Prostate gland (tissue), 2 donors: ENCODE measurements at regions not wholly inside any gene's neighbourhood (a gene's known extent, or its start where the extent isn't known, plus 50 kb on each side); places are given as distances from the start of the nearest gene placed in this dataset.

Experiments
- DNase-seq: peaks from one replicate; pipeline ENCODE4 v3.0.0-alpha.2; 2019; ENCODE audit warnings: low spot score
- H3K27ac ChIP-seq, 2 donors: fragments of 200-600 bp; sonication (generic); 2 replicates each; pipeline ENCODE4 v1.5.1; 2017 to 2019
- H3K27me3 ChIP-seq: fragments of 200-600 bp; sonication (generic); replicated peaks from 2 replicates; pipeline ENCODE4 v1.5.1; 2019; ENCODE audit not compliant: insufficient read depth
- H3K36me3 ChIP-seq, 2 donors: fragments of 200-600 bp; sonication (generic); 1 replicate in 1 of 2; 2 replicates in 1 of 2; pipeline versions ENCODE4 v1.5.1 to v1.8.1; 2017 to 2019
- H3K4me1 ChIP-seq: fragments of 200-600 bp; sonication (generic); replicated peaks from 2 replicates; pipeline ENCODE4 v1.5.1; 2019
- H3K4me3 ChIP-seq, 2 donors: fragments of 200-600 bp; sonication (generic); 2 replicates each; pipeline ENCODE4 v1.5.1; 2017 to 2019
- H3K9me3 ChIP-seq: fragments of 200-600 bp; sonication (generic); 2 replicates; pipeline ENCODE4 v1.5.1; 2017
- POLR2A ChIP-seq: fragments of 450-650 bp; IDR thresholded peaks from one replicate; pipeline ENCODE4 v1.6.1; 2016; ENCODE audit warnings: antibody characterized with exemption, mild to moderate bottlenecking
- POLR2AphosphoS5 ChIP-seq: sonication (generic); formaldehyde crosslinking; IDR thresholded peaks from one replicate; pipeline ENCODE4 v1.6.1; 2017; ENCODE audit warnings: antibody characterized with exemption
- WGBS: methylation state at CpG from one replicate; pipeline ENCODE4 v1.1.5; 2018; 5-methylcytosine and 5-hydroxymethylcytosine counted together
- intact Hi-C: fragments of 100-400 bp; cut with DNase I; formaldehyde crosslinking; loops from one replicate; pipeline ENCODE4 v1.14.2; 2022
- TF ChIP-seq, protein P1 (sequence below), 4 experiments: fragments of 200-600 bp in 2 of 4; fragments of 450-650 bp in 2 of 4; sonication (generic) in 2 of 4; IDR thresholded peaks; 1 replicate in 3 of 4; 2 replicates in 1 of 4; pipeline ENCODE4 v1.5.1; 2016 to 2019; ENCODE audit warnings: antibody characterized with exemption in 4 of 4, mild to moderate bottlenecking in 2 of 4, moderate library complexity in 2 of 4

GRCh38 chr19:29397748-29398147, 128.0 kb upstream of the VSTM2B start:
- Histone ChIP-seq H3K4me3 (no peak overlapping the region), H3K9me3 (no peaks in the 10 kb centered on the region), H3K4me1 (no peaks in the 10 kb centered on the region), H3K36me3 (no peaks in the 10 kb centered on the region), H3K27me3 (no peaks in the 10 kb centered on the region), H3K27ac (no peak overlapping the region)
- intact Hi-C loops = no loop called here
- TF ChIP-seq POLR2A = no peak
- no peak for TF ChIP-seq POLR2AphosphoS5
- TF ChIP-seq, protein P1, sequence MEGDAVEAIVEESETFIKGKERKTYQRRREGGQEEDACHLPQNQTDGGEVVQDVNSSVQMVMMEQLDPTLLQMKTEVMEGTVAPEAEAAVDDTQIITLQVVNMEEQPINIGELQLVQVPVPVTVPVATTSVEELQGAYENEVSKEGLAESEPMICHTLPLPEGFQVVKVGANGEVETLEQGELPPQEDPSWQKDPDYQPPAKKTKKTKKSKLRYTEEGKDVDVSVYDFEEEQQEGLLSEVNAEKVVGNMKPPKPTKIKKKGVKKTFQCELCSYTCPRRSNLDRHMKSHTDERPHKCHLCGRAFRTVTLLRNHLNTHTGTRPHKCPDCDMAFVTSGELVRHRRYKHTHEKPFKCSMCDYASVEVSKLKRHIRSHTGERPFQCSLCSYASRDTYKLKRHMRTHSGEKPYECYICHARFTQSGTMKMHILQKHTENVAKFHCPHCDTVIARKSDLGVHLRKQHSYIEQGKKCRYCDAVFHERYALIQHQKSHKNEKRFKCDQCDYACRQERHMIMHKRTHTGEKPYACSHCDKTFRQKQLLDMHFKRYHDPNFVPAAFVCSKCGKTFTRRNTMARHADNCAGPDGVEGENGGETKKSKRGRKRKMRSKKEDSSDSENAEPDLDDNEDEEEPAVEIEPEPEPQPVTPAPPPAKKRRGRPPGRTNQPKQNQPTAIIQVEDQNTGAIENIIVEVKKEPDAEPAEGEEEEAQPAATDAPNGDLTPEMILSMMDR (IDR thresholded peaks at IDR 0.05) = no peak
- 56% methylated on average over 6 of the region's 7 CpGs for WGBS
- DNase-seq = no peak

- Histone ChIP-seq H3K27me3 (no peaks in the 10 kb centered on the region), H3K27ac (no peak overlapping the region), H3K4me3 (no peak overlapping the region), H3K36me3 (no peaks in the 10 kb centered on the region), H3K4me1 (no peaks in the 10 kb centered on the region), H3K9me3 (no peaks in the 10 kb centered on the region)
- 74% methylated on average over 8 of the region's 8 CpGs for WGBS
- no peak for DNase-seq
- intact Hi-C loops = no loop called here
- TF ChIP-seq, protein P1 (IDR thresholded peaks at IDR 0.05) = no peak
- TF ChIP-seq POLR2A (no peak), POLR2AphosphoS5 (no peak)
These were observed 126.0 kb upstream of the VSTM2B start for GRCh38 chr19:29399804-29400203.

DNA sequence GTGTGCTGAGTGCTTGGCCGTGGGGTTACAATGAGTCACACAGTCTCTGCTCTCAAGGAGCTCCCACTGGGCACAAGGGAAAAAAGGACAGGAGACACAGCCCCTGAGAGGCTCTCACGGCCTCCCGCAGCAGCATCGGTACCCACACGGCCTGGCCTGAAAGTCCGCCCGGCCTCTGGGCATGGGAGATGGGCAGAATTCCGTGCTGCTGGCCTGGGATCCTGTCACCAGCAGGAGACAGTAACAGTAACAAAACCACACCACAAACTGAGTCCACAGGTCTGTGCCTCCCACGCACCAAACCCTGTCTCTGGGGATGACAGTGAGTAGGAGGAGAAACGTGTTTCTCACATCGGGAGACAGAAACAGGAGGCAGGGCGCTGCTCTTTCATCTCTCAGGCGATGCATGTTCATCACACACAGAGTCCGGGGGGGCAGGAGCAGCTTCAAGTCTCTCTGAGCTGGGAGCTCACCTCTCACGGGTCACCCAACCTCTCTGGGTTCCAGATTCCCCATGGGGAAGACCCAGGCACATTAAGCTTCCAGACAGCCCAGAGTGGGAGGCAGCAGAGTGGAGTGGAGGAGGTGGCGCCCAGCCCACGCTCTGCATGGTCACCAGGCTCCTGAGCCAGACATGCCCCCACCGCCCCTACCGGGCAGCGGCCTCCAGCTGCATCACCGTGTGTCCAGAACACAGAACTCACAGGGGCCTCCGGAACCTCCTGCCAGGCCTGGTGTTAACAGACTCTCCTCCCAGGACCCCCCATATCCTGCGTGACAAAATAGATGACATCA, 124.7 kb upstream of the VSTM2B start:
- Histone ChIP-seq H3K9me3 (no peaks in the 10 kb centered on the region), H3K4me1 (no peaks in the 10 kb centered on the region), H3K36me3 (no peaks in the 10 kb centered on the region), H3K4me3 (no peak overlapping the region), H3K27ac (no peak overlapping the region), H3K27me3 (no peaks in the 10 kb centered on the region)
- intact Hi-C loops = no loop called here
- DNase-seq = no peak
- 83% methylated on average over 23 of the region's 23 CpGs for WGBS
- TF ChIP-seq, protein P1 (IDR thresholded peaks at IDR 0.05) = no peak
- TF ChIP-seq POLR2A (no peak), POLR2AphosphoS5 (no peak)

DNA sequence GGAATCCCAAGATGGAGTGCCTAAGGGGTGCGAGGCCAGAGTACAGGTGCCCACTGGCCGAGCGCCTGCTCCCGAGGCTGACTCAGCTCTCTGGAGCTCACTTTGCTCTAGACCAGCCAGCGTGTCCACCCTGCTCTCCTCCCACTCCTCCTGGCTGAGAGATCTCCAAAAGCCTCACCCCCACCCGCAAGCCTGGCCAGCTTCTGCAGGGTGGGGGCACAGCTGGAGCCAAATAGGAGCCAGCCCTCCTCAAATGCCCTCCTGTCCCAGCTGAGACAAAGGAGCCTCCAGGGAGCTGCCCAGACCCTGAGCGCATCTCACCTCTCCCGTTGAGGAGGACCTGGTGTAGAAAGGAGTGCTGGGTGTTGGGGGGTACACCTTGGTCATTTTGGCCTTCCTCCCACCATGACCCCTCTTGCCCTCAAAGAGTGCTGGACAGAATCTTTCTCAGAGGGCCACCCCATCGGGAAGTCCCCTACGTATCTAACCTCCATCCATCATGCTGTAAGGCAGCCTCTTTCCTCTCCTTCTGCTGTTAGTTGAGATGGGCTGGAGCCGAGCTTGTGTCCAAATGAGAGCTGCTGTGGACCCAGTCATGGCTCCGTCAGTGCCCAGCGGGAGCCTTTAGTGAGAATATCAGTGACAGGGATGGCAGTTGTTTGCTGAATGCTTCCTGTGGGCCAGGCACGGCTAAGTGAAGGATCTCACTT, 123.9 kb upstream of the VSTM2B start:
- WGBS = 85% methylated on average over 14 of the region's 14 CpGs
- DNase-seq = no peak
- intact Hi-C loops = no loop called here
- H3K36me3 ChIP-seq = no peaks in the 10 kb centered on the region
- no peaks in the 10 kb centered on the region for H3K27me3 ChIP-seq
- no peaks in the 10 kb centered on the region for H3K4me1 ChIP-seq
- H3K4me3 ChIP-seq = no peak overlapping the region
- TF ChIP-seq POLR2AphosphoS5 (no peak), POLR2A (no peak)
- TF ChIP-seq, protein P1 (IDR thresholded peaks at IDR 0.05) = no peak
- no peaks in the 10 kb centered on the region for H3K9me3 ChIP-seq
- H3K27ac ChIP-seq = no peak overlapping the region
